ENCODE measurements at regions not wholly inside any gene's neighbourhood (a gene's known extent, or its start where the extent isn't known, plus 50 kb on each side); places are given as distances from the start of the nearest gene placed in this dataset.

DNA sequence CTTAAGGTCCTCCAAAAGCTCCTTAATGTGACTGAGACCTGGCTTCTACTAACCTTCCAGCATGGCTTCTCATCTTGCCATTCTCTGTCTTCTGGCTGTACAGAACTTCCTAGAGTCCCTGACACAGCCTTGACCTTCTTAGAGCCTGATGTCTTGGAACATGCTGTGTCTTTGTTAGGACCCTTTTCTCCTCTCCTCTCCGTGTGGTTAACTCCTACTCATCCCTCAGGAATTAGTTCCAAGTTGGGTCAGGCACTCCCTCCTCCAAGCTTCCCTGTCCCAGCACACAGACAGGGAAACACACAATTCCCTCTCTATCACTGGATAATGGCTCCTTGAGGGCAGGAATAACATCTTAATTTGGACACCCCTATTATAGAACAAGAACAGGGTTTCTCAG, 275.4 kb upstream of the USP24 start:
- DNase-seq, result no peak
- Mint-ChIP-seq H3K27me3 (no peaks in the 10 kb centered on the region), H3K9me3 (no peaks in the 10 kb centered on the region), H3K27ac (no peak overlapping the region), H3K4me1 (no peaks in the 10 kb centered on the region), H3K36me3 (ENCODE audit: low read depth) (no peaks in the 10 kb centered on the region), H3K4me3 (no peak overlapping the region)
- ChIA-PET POLR2A (no interaction called here), CTCF (no interaction called here)

DNA sequence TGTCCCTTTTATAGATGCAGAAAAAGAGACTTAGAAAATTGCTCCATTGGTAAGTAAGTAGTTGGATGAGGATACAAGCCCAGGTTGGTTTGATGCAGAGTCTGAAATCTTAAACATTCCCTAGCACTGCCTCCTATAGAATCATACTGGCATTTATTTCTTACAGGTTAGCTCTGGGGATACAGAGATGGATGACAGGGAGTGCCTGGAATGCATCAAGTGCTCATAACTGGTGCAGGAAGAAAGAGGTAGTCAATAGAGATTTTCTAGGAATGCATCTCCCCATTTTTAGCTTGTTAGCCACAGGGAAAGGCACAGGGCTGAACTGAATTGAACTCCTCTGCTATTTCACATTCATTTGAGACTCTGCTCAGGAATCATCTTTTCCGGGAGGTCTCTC, 269.0 kb upstream of the USP24 start:
- Mint-ChIP-seq H3K4me1 (no peaks in the 10 kb centered on the region), H3K36me3 (ENCODE audit: low read depth) (no peaks in the 10 kb centered on the region), H3K4me3 (no peak overlapping the region), H3K27ac (no peak overlapping the region), H3K27me3 (no peaks in the 10 kb centered on the region), H3K9me3 (no peaks in the 10 kb centered on the region)
- CTCF ChIA-PET, result no interaction called here
- no peak for DNase-seq
- POLR2A ChIA-PET, result no interaction called here

DNA sequence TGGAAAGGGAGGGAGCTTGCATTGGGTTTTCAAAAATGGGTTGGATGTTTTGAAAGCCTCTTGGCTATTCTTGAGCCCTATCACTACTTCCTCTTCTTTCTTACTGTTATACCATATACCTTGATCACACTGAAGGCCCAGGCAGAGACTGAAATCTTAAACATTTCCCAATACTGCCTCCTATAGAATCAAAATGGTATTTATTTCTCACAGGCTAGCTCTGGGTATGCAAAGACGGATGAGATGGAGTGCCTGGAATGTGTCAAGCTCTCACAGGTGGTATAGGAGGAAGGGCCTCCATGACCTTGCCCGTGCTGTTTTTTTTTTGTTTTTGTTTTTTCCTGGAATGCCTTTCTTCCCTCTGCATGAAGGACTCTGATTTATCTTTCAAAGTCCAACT, 268.4 kb upstream of the USP24 start:
- POLR2A ChIA-PET, result no interaction called here
- H3K4me1 Mint-ChIP-seq, result no peaks in the 10 kb centered on the region
- H3K9me3 Mint-ChIP-seq, result no peaks in the 10 kb centered on the region
- no peaks in the 10 kb centered on the region for H3K27me3 Mint-ChIP-seq
- CTCF ChIA-PET, result no interaction called here
- no peak overlapping the region for H3K27ac Mint-ChIP-seq
- no peak overlapping the region for H3K4me3 Mint-ChIP-seq
- DNase-seq, result no peak
- H3K36me3 Mint-ChIP-seq (ENCODE audit: low read depth), result no peaks in the 10 kb centered on the region

DNA sequence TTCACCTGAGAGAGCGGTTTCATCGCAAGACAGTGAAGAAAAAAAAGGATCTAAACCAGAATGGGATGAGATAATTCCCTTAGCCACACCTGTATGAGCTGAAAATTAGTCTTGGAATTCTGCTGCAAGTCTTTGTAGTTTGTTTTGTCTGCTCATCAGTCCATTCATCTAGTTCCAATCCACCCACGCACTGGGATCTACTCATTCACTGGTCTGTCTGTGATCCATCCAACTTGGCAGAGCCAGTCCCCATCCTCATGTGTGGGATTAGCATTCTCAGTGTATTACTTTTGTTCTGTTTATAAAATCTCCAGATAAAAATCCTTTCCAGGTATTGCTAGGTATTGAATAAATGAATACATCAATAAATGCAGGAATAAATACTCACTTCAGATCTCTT, 266.5 kb upstream of the USP24 start:
- H3K27me3 Mint-ChIP-seq, result no peaks in the 10 kb centered on the region
- no peak overlapping the region for H3K4me3 Mint-ChIP-seq
- no peaks in the 10 kb centered on the region for H3K36me3 Mint-ChIP-seq (ENCODE audit: low read depth)
- no peaks in the 10 kb centered on the region for H3K9me3 Mint-ChIP-seq
- DNase-seq, result no peak
- no peaks in the 10 kb centered on the region for H3K4me1 Mint-ChIP-seq
- no peak overlapping the region for H3K27ac Mint-ChIP-seq
- ChIA-PET CTCF (no interaction called here), POLR2A (no interaction called here)

DNA sequence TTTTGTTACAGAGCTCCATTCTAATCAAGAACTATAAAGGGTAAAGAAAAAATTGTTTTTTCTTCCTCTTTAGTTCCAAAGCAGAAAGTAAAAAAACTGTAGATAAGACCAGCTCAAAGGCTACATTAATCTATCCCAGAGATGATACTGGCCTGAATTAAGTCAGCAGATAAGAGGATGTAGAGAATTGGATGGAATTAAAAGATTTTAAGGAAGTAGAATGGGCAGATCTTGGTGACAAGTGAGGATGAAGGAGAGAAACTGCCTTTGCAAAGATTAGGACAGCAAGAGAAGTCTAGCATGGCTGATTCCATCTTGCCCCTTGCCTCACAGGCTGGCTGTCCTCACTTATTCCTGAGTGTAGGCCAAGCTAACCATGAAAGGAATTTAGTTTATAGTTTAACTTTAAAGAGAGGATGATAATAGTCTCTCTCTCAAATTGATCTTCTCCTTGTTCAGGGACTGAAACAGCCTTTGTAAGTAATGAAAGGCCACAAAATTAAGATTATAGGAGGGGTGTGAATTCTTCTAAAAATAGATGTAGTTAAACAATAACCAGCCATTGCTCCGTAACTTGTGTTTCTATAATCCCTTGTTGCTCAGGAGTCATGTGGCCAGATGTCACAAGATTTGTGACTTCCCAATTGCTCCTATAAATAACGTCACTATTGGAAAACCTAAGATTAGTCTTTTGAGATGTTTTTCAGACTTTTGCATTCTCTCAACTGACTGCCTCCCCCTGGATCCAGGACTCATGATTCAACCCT, 265.0 kb upstream of the USP24 start:
- no peak overlapping the region for H3K27ac Mint-ChIP-seq
- no peak for DNase-seq
- CTCF ChIA-PET, result no interaction called here
- POLR2A ChIA-PET, result no interaction called here
- no peaks in the 10 kb centered on the region for H3K4me1 Mint-ChIP-seq
- H3K27me3 Mint-ChIP-seq, result no peaks in the 10 kb centered on the region
- no peaks in the 10 kb centered on the region for H3K36me3 Mint-ChIP-seq (ENCODE audit: low read depth)
- no peaks in the 10 kb centered on the region for H3K9me3 Mint-ChIP-seq
- H3K4me3 Mint-ChIP-seq, result no peak overlapping the region

DNA sequence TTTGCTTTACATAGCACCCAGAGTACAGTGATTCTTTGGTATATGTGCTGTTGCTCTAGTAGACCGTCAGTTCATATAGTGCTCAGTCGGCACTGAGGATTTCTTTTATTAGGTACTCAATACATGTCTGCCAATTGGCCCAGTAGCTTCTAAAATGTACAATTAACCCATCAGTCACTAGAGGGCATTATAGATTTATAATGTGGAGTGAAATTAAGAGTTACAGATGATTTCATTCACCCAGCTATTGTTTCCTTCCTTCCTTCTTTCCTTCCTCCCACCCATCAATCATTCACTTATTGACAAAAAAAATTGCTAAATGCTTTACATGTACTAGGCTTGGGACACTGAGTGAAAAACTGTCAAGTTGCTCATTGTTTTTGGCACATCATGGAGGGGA, 263.6 kb upstream of the USP24 start:
- Mint-ChIP-seq H3K4me3 (no peak overlapping the region), H3K27me3 (peaks cover 4% of the 10 kb centered on the region), H3K9me3 (no peaks in the 10 kb centered on the region), H3K4me1 (no peaks in the 10 kb centered on the region), H3K27ac (no peak overlapping the region), H3K36me3 (ENCODE audit: low read depth) (no peaks in the 10 kb centered on the region)
- CTCF ChIA-PET, result no interaction called here
- POLR2A ChIA-PET, result no interaction called here
- DNase-seq, result no peak

DNA sequence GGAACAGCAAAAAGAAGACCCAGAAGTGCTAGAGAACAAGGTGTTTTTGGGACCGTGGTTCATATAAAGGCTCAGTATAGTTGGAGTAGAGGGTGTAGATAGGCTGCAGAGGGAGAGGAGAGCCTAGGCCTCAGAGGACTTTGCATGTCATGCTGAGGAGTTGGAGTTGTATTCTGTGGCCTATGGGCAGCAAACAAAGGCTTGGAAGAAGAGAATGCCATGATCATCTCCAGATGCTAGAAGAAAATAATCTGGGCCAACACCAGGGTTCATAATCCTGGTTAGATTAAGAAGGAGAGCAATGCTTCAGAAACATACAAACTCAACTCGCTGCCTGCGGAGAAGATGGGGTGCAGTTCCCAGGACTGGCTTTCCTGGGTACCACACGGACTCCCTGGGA, 262.8 kb upstream of the USP24 start:
- no peaks in the 10 kb centered on the region for H3K36me3 Mint-ChIP-seq (ENCODE audit: low read depth)
- H3K4me3 Mint-ChIP-seq, result no peak overlapping the region
- CTCF ChIA-PET, result interaction anchor here (0.5 kb wide), 1 partner anchor 345 kb away, joined by 4 read pairs; no protein-coding TSS in a partner anchor
- POLR2A ChIA-PET, result no interaction called here
- no peaks in the 10 kb centered on the region for H3K9me3 Mint-ChIP-seq
- H3K27ac Mint-ChIP-seq, result no peak overlapping the region
- peaks cover 6% of the 10 kb centered on the region for H3K27me3 Mint-ChIP-seq
- no peaks in the 10 kb centered on the region for H3K4me1 Mint-ChIP-seq
- no peak for DNase-seq

DNA sequence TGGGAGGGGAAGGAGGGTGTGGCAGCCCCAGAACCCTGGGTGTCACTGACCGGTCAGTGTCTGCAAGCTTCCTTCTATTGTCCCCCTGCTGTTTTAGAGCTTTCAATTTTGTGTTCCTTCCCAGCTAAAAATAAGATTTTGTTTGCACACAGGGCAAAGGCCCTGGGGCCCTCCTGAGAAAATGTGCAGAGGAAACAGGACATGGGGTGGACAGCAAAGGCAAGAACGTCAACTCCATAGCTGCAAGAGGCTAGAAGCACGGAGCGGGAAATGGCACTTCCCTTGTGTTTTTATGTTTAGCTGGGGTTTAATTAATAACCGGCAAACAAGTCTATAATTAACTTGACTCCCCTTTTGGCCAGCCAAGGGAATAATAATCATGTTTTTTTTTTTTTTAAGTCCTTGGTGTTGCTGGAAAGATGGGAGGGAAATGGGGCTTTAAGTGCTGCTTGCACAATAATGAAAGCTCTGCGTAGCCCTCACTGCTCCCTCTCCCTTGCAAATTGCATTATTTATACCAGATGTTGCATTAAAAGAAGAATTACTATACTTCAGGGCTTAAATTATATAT, 261.4 kb upstream of the USP24 start:
- ChIA-PET CTCF (no interaction called here), POLR2A (interaction anchor here (1.2 kb wide), 1 partner anchor 29 kb away, joined by 3 read pairs; no protein-coding TSS in a partner anchor)
- peaks cover 9% of the 10 kb centered on the region for H3K27me3 Mint-ChIP-seq
- no peaks in the 10 kb centered on the region for H3K9me3 Mint-ChIP-seq
- no peaks in the 10 kb centered on the region for H3K4me1 Mint-ChIP-seq
- no peak overlapping the region for H3K4me3 Mint-ChIP-seq
- no peaks in the 10 kb centered on the region for H3K36me3 Mint-ChIP-seq (ENCODE audit: low read depth)
- DNase-seq, result no peak
- H3K27ac Mint-ChIP-seq, result no peak overlapping the region

DNA sequence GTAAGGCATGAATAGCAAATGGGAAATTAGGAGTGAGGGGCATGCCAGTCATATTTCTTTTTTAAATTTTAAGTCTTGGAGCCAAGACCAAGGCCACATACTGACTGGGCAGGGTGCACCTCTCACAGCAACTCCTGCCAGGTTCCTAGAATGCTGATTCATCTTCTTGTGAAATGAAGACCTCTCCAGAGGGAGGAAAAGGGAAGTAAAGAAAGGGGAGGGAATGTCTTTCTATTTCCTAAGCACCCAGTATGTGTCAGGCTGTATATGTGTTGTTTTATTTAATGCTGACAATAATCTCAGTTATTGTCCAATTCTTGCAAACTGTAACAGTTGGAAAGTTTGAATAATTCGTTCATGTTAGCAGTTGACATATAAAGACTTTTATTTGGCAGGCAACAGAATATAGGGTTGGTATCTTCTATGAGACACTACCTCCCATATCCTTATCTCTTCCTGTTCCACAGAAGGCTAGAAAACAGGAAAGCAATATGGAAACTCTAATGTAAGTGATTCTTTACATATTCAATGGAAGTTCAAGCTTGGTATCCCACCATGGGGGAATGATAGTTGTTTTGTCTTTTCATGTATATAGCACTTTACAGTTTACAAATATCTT, 259.1 kb upstream of the USP24 start:
- Mint-ChIP-seq H3K9me3 (no peaks in the 10 kb centered on the region), H3K4me3 (no peak overlapping the region), H3K36me3 (ENCODE audit: low read depth) (no peaks in the 10 kb centered on the region), H3K27ac (no peak overlapping the region), H3K27me3 (peaks cover 9% of the 10 kb centered on the region), H3K4me1 (no peaks in the 10 kb centered on the region)
- ChIA-PET POLR2A (no interaction called here), CTCF (no interaction called here)
- DNase-seq, result no peak

DNA sequence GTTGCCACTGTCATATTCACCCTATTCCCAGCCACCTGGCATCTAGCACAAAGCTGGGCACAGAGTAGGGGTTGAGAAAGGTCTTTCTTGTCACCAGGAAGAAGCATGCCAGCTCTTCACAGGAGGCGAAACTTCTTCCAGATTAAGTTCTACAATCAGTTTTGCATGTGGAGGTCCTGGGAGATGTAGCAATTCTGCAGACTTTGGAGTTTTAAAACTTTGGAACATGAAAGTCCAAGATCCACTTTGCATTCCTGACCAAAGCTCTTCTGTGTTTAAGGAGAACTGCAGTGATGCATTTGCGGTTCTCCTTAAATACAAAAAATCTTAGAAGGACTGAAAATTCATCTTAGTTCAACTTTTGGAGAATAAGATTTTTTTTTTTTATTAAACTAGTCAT, 258.5 kb upstream of the USP24 start:
- POLR2A ChIA-PET, result no interaction called here
- CTCF ChIA-PET, result interaction anchor here (0.7 kb wide), 1 partner anchor 588 kb away, joined by 3 read pairs; no protein-coding TSS in a partner anchor
- H3K27ac Mint-ChIP-seq, result no peak overlapping the region
- H3K27me3 Mint-ChIP-seq, result peaks cover 9% of the 10 kb centered on the region
- H3K36me3 Mint-ChIP-seq (ENCODE audit: low read depth), result no peaks in the 10 kb centered on the region
- no peak for DNase-seq
- no peaks in the 10 kb centered on the region for H3K4me1 Mint-ChIP-seq
- no peak overlapping the region for H3K4me3 Mint-ChIP-seq
- H3K9me3 Mint-ChIP-seq, result no peaks in the 10 kb centered on the region

DNA sequence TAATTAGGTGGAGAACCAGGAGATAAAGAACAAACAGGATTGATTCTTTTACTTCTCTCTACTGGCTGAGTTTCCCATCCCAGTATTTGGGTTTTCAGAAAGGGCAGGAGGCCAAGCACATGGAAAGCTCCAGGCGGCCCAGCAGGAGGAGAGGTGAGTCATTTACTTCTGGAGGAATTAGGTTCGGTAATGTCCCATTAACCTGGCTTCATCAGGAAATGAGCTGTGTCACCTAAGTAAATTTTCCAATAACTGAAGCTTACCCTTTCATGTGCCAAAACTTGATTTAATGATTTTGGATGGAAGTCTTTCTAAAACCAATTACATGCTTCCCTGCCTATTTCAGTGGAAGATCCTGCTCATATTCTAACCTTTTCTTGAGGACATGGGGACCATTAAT, 257.6 kb upstream of the USP24 start:
- Mint-ChIP-seq H3K27me3 (peaks cover 9% of the 10 kb centered on the region), H3K27ac (no peak overlapping the region), H3K4me1 (no peaks in the 10 kb centered on the region), H3K4me3 (no peak overlapping the region), H3K36me3 (ENCODE audit: low read depth) (no peaks in the 10 kb centered on the region), H3K9me3 (no peaks in the 10 kb centered on the region)
- POLR2A ChIA-PET, result no interaction called here
- CTCF ChIA-PET, result no interaction called here
- DNase-seq, result no peak

DNA sequence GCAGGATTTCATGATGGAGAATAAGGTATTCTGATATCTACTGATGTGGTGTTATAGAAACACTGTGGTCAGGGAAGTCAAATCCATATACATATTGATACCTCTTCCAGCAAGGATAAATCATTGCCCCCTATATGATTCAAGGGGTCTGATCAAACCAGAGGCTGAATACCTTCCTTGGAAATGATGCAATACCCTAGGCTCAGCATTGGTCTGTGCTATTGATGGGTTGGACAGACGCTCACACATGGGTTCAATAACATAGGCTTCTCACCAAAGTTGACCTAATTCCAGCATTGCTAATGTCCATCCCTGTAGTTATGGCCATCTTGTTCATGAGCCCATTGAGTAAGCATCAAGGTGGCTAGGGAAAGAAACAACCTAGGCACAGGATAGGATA, 257.0 kb upstream of the USP24 start:
- H3K9me3 Mint-ChIP-seq, result no peaks in the 10 kb centered on the region
- H3K27me3 Mint-ChIP-seq, result peaks cover 9% of the 10 kb centered on the region
- no peaks in the 10 kb centered on the region for H3K4me1 Mint-ChIP-seq
- CTCF ChIA-PET, result no interaction called here
- no peaks in the 10 kb centered on the region for H3K36me3 Mint-ChIP-seq (ENCODE audit: low read depth)
- no peak overlapping the region for H3K27ac Mint-ChIP-seq
- POLR2A ChIA-PET, result no interaction called here
- DNase-seq, result no peak
- H3K4me3 Mint-ChIP-seq, result no peak overlapping the region

DNA sequence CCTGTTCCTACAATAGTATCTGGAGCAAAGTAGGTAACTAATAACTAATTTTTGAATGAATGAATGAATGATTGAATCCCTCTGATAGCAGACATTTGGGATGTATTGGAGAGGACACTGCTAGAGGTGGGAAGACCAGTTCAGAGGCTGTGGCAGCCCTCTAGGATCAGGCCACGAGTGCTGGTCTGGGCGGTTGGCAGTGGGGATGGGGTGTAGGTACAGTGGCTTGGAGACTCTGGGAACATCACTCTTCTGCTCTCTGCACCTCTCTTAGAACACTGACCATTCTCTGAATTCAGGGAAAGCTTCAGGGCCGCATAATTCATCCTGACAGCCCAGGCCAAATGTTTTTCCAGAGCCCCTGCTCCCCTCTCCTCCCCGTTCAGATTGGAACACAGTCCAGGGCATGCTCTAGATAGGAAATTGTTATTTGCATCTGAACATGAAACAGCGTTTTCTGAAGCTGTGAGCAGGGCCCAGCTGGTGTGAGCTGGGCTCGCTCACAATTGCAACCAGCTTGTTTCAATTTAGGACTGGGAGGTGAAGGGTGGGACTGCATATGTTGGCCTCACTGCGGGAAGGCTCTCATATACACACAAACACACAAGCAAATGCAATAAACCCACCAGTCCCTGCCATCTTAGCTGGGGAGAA, 253.1 kb upstream of the USP24 start:
- ChIA-PET POLR2A (no interaction called here), CTCF (no interaction called here)
- no peak for DNase-seq
- Mint-ChIP-seq H3K4me1 (no peaks in the 10 kb centered on the region), H3K27me3 (peaks cover 6% of the 10 kb centered on the region), H3K9me3 (no peaks in the 10 kb centered on the region), H3K36me3 (ENCODE audit: low read depth) (no peaks in the 10 kb centered on the region), H3K4me3 (no peak overlapping the region), H3K27ac (no peak overlapping the region)

Measured in activated CD4-positive, alpha-beta T cell treated with anti-CD3 and anti-CD28 coated beads, Interleukin-2, amount 10 ng/mL, durations not matched to agents 7 days and 5 days (primary cell).